Smooth muscle cell (in vitro differentiated cells): ENCODE measurements at regions not wholly inside any gene's neighbourhood (a gene's known extent, or its start where the extent isn't known, plus 50 kb on each side); places are given as distances from the start of the nearest gene placed in this dataset.
"Not testable (repeated sequence)": the region's sequence is repeated elsewhere in the genome, so short reads cannot be mapped to it uniquely, and the experiment has no call there.

Experiments
- DNase-seq: peaks from one replicate; lab custom pipeline; 2025; ENCODE audit not compliant: unreplicated experiment; lab: John Stamatoyannopoulos, UW
- H2AFZ ChIP-seq: fragments of 200-600 bp; sonication (generic); 2 replicates; pipeline ENCODE4 v1.6.0; 2016; ENCODE audit warnings: antibody characterized with exemption, low read depth, mild to moderate bottlenecking
- H3F3A ChIP-seq: fragments of 200-600 bp; sonication (generic); 2 replicates; pipeline ENCODE4 v1.6.0; 2017; ENCODE audit warnings: antibody characterized with exemption, low read depth
- H3K27ac ChIP-seq: fragments of 200-600 bp; sonication (generic); 2 replicates; pipeline ENCODE4 v1.5.1; 2016; ENCODE audit warnings: low read depth, mild to moderate bottlenecking
- H3K27me3 ChIP-seq: fragments of 200-600 bp; sonication (generic); 2 replicates; pipeline ENCODE4 v1.6.1; 2016; ENCODE audit warnings: low read depth, mild to moderate bottlenecking
- H3K36me3 ChIP-seq: fragments of 200-600 bp; sonication (generic); 2 replicates; pipeline ENCODE4 v1.5.1; 2016; ENCODE audit warnings: low read depth
- H3K4me1 ChIP-seq: fragments of 200-600 bp; sonication (generic); 2 replicates; pipeline ENCODE4 v1.5.1; 2016; ENCODE audit warnings: low read depth
- H3K4me2 ChIP-seq: fragments of 200-600 bp; sonication (generic); 2 replicates; pipeline ENCODE4 v1.6.0; 2016; ENCODE audit warnings: mild to moderate bottlenecking
- H3K4me3 ChIP-seq: fragments of 200-600 bp; sonication (generic); 2 replicates; pipeline ENCODE4 v1.5.1; 2016; ENCODE audit warnings: mild to moderate bottlenecking
- H3K79me2 ChIP-seq: fragments of 200-600 bp; sonication (generic); 2 replicates; pipeline ENCODE4 v1.6.0; 2016; ENCODE audit warnings: low read depth, mild to moderate bottlenecking
- H3K9ac ChIP-seq: fragments of 200-600 bp; sonication (generic); 2 replicates; pipeline ENCODE4 v1.6.0; 2016; ENCODE audit warnings: low read depth
- H3K9me3 ChIP-seq: fragments of 200-600 bp; sonication (generic); replicated peaks from 2 replicates; pipeline ENCODE4 v1.5.1; 2016; ENCODE audit warnings: low read depth
- H4K20me1 ChIP-seq: fragments of 200-600 bp; sonication (generic); 2 replicates; pipeline ENCODE4 v1.6.0; 2016; ENCODE audit warnings: low read depth
- WGBS: methylation state at CpG from one replicate; pipeline ENCODE4 v1.1.7; 2016; ENCODE audit warnings: low lambda C conversion rate; 5-methylcytosine and 5-hydroxymethylcytosine counted together
- TF ChIP-seq, protein P1 (sequence below): fragments of 200-600 bp; sonication (generic); IDR thresholded peaks from 2 replicates; pipeline ENCODE4 v1.5.1; 2017; ENCODE audit warnings: borderline replicate concordance, mild to moderate bottlenecking, antibody characterized with exemption; ENCODE audit not compliant: insufficient read depth, poor library complexity, severe bottlenecking

DNA sequence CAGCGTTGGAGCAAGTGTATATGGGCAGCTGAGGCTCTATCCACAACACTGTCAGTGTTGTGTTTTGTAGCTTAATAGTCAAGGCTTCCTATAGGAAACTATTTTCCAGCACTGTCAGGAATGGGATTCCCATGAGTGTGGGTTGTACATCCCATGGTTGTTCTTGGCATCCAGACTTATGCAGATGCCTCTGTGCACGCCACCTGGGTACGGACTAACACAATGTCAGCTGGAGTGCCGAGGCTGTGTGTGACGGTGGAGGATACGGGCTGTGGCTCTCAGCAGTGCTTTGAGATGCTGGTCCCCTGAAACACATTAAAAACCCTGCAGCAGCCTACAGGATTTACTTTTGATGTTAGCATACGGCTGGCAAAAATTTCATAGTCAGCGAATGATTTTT lies 350.0 kb downstream of the ACTR3B start:
- DNase-seq = no peak
- H3F3A ChIP-seq = no peaks in the 10 kb centered on the region
- no peak overlapping the region for H3K4me2 ChIP-seq
- H3K4me1 ChIP-seq = no peaks in the 10 kb centered on the region
- H3K27ac ChIP-seq = no peak overlapping the region
- TF ChIP-seq, protein P1, sequence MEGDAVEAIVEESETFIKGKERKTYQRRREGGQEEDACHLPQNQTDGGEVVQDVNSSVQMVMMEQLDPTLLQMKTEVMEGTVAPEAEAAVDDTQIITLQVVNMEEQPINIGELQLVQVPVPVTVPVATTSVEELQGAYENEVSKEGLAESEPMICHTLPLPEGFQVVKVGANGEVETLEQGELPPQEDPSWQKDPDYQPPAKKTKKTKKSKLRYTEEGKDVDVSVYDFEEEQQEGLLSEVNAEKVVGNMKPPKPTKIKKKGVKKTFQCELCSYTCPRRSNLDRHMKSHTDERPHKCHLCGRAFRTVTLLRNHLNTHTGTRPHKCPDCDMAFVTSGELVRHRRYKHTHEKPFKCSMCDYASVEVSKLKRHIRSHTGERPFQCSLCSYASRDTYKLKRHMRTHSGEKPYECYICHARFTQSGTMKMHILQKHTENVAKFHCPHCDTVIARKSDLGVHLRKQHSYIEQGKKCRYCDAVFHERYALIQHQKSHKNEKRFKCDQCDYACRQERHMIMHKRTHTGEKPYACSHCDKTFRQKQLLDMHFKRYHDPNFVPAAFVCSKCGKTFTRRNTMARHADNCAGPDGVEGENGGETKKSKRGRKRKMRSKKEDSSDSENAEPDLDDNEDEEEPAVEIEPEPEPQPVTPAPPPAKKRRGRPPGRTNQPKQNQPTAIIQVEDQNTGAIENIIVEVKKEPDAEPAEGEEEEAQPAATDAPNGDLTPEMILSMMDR = no peak
- no peaks in the 10 kb centered on the region for H4K20me1 ChIP-seq
- WGBS = 87% methylated on average over 8 of the region's 8 CpGs
- no peaks in the 10 kb centered on the region for H3K36me3 ChIP-seq
- H3K27me3 ChIP-seq = no peaks in the 10 kb centered on the region
- H3K79me2 ChIP-seq = no peaks in the 10 kb centered on the region
- no peak overlapping the region for H3K9ac ChIP-seq
- no peak overlapping the region for H2AFZ ChIP-seq
- no peaks in the 10 kb centered on the region for H3K9me3 ChIP-seq
- no peak overlapping the region for H3K4me3 ChIP-seq

DNA sequence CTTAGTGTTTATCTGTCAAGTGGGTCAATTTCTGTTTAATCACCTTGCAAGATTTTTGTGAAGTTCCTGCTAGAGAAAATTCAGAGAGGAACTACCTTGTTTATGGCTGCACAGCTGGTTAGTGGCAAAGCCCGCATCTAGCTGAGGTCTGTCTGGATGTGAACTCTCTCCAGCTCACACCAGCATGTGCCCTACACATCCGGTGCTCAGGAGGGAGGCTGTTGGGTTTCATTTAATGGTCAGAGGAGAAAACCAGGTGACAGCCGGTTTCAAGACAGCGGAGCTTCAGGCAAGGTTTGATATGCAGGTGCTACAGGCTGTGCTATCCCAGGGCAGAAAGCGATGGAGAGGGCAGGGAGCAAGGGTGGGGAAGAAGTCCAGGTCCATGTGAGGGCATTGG lies 351.1 kb downstream of the ACTR3B start:
- no peaks in the 10 kb centered on the region for H3F3A ChIP-seq
- H4K20me1 ChIP-seq = no peaks in the 10 kb centered on the region
- no peaks in the 10 kb centered on the region for H3K27me3 ChIP-seq
- H3K4me2 ChIP-seq = no peak overlapping the region
- no peaks in the 10 kb centered on the region for H3K9me3 ChIP-seq
- WGBS = 91% methylated on average over 5 of the region's 5 CpGs
- H3K79me2 ChIP-seq = no peaks in the 10 kb centered on the region
- TF ChIP-seq, protein P1 = no peak
- DNase-seq = no peak
- H3K4me1 ChIP-seq = no peaks in the 10 kb centered on the region
- no peak overlapping the region for H3K4me3 ChIP-seq
- H3K27ac ChIP-seq = no peak overlapping the region
- H3K36me3 ChIP-seq = no peaks in the 10 kb centered on the region
- no peak overlapping the region for H3K9ac ChIP-seq
- H2AFZ ChIP-seq = no peak overlapping the region

DNA sequence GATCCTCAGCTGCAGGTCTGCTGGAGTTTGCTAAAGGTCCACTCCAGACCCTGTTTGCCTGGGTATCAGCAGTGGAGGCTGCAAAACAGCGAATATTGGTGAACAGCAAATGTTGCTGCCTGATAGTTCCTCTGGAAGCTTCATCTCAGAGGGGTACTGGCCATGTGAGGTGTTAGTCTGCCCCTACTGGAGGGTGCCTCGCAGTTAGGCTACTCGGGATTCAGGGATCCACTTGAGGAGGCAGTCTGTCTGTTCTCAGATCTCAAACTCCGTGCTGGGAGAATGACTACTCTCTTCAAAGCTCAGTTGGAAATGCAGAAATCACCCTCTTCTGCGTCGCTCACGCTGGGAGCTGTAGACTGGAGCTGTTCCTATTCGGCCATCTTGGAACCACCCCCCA lies 362.7 kb downstream of the ACTR3B start:
- 64% methylated on average over 8 of the region's 8 CpGs for WGBS
- not testable (repeated sequence) for H3K36me3 ChIP-seq, H4K20me1 ChIP-seq, H3K27ac ChIP-seq, DNase-seq, H3K79me2 ChIP-seq, H3K27me3 ChIP-seq, H3K9ac ChIP-seq, H3K4me3 ChIP-seq, H3K9me3 ChIP-seq, H3F3A ChIP-seq, H2AFZ ChIP-seq, H3K4me1 ChIP-seq, H3K4me2 ChIP-seq

DNA sequence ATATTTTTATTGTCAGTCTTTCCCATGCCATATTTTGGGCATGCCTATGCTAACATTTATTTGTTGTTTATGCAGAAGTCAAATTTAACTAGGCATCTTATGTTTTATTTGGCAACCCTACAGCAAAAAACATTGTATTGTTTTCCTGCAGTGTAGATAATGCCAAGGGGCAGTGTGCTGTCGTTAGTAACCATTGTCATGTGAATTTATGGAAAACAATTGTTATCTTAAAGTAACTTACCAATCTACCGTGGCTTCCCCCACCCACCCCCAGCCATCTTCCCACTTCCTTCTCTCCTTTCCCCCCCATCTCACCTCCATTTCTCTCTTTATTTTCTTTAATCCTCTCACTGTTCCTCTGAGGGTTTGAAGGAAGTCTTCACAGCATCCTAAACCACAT lies 370.5 kb downstream of the ACTR3B start:
- no peak overlapping the region for H3K9ac ChIP-seq
- H4K20me1 ChIP-seq = no peaks in the 10 kb centered on the region
- no peak overlapping the region for H2AFZ ChIP-seq
- no peaks in the 10 kb centered on the region for H3K4me1 ChIP-seq
- H3K36me3 ChIP-seq = no peaks in the 10 kb centered on the region
- 27% methylated on average over 1 of the region's 2 CpGs for WGBS
- H3F3A ChIP-seq = no peaks in the 10 kb centered on the region
- H3K79me2 ChIP-seq = no peaks in the 10 kb centered on the region
- H3K4me2 ChIP-seq = no peak overlapping the region
- H3K27me3 ChIP-seq = no peaks in the 10 kb centered on the region
- no peak overlapping the region for H3K27ac ChIP-seq
- TF ChIP-seq, protein P1 = no peak
- no peak for DNase-seq
- no peak overlapping the region for H3K4me3 ChIP-seq
- no peaks in the 10 kb centered on the region for H3K9me3 ChIP-seq
